ENCODE measurements at regions not wholly inside any gene's neighbourhood (a gene's known extent, or its start where the extent isn't known, plus 50 kb on each side); places are given as distances from the start of the nearest gene placed in this dataset.

GRCh38 chr12:88310666-88311065 lies 168.6 kb downstream of the TMTC3 start:
- Histone ChIP-seq H3K4me3 (ENCODE audit: low read depth, low read length) (no peak overlapping the region), H3K36me3 (ENCODE audit: control insufficient read depth, insufficient read depth, low read length) (no peaks in the 10 kb centered on the region), H3K27ac (ENCODE audit: low read depth, low read length) (no peak overlapping the region), H3K9ac (ENCODE audit: low read depth, low read length) (no peak overlapping the region), H3K9me3 (ENCODE audit: control insufficient read depth, insufficient read depth, low read length) (no peaks in the 10 kb centered on the region), H3K4me1 (ENCODE audit: control insufficient read depth, insufficient read depth, low read length) (no peaks in the 10 kb centered on the region), H3K27me3 (ENCODE audit: control insufficient read depth, insufficient read depth, low read length) (no peaks in the 10 kb centered on the region)

GRCh38 chr12:88313554-88313953 lies 171.4 kb downstream of the TMTC3 start:
- no peaks in the 10 kb centered on the region for H3K4me1 ChIP-seq (ENCODE audit: control insufficient read depth, insufficient read depth, low read length)
- no peaks in the 10 kb centered on the region for H3K9me3 ChIP-seq (ENCODE audit: control insufficient read depth, insufficient read depth, low read length)
- H3K4me3 ChIP-seq (ENCODE audit: low read depth, low read length) = no peak overlapping the region
- no peak overlapping the region for H3K9ac ChIP-seq (ENCODE audit: low read depth, low read length)
- no peaks in the 10 kb centered on the region for H3K36me3 ChIP-seq (ENCODE audit: control insufficient read depth, insufficient read depth, low read length)
- H3K27ac ChIP-seq (ENCODE audit: low read depth, low read length) = no peak overlapping the region
- no peaks in the 10 kb centered on the region for H3K27me3 ChIP-seq (ENCODE audit: control insufficient read depth, insufficient read depth, low read length)

GRCh38 chr12:88314706-88315105 lies 172.6 kb downstream of the TMTC3 start:
- Histone ChIP-seq H3K36me3 (ENCODE audit: control insufficient read depth, insufficient read depth, low read length) (no peaks in the 10 kb centered on the region), H3K9ac (ENCODE audit: low read depth, low read length) (no peak overlapping the region), H3K9me3 (ENCODE audit: control insufficient read depth, insufficient read depth, low read length) (no peaks in the 10 kb centered on the region), H3K27me3 (ENCODE audit: control insufficient read depth, insufficient read depth, low read length) (no peaks in the 10 kb centered on the region), H3K27ac (ENCODE audit: low read depth, low read length) (no peak overlapping the region), H3K4me3 (ENCODE audit: low read depth, low read length) (no peak overlapping the region), H3K4me1 (ENCODE audit: control insufficient read depth, insufficient read depth, low read length) (no peaks in the 10 kb centered on the region)

DNA sequence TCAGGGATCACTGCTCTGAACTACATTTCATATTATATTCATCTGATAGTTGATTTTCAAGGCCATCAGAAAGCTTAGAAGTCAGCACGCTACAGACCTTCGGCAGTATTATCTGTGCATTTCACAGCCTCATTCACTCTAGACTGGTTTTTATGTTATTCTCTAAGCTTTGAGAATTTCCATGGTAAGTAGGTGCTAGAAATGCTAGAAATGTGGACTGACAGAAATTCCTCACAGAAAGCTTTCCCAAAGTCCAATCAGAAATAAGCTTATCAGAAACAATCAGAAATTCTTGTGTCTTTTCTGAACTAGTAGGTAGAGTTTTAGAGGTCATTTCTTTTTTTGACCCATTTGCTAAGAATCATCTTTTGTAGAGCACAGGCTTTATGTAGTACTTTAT lies 176.6 kb downstream of the TMTC3 start:
- Histone ChIP-seq H3K36me3 (ENCODE audit: control insufficient read depth, insufficient read depth, low read length) (no peaks in the 10 kb centered on the region), H3K9me3 (ENCODE audit: control insufficient read depth, insufficient read depth, low read length) (no peaks in the 10 kb centered on the region), H3K27me3 (ENCODE audit: control insufficient read depth, insufficient read depth, low read length) (no peaks in the 10 kb centered on the region), H3K4me1 (ENCODE audit: control insufficient read depth, insufficient read depth, low read length) (no peaks in the 10 kb centered on the region), H3K9ac (ENCODE audit: low read depth, low read length) (no peak overlapping the region), H3K4me3 (ENCODE audit: low read depth, low read length) (no peak overlapping the region), H3K27ac (ENCODE audit: low read depth, low read length) (no peak overlapping the region)

DNA sequence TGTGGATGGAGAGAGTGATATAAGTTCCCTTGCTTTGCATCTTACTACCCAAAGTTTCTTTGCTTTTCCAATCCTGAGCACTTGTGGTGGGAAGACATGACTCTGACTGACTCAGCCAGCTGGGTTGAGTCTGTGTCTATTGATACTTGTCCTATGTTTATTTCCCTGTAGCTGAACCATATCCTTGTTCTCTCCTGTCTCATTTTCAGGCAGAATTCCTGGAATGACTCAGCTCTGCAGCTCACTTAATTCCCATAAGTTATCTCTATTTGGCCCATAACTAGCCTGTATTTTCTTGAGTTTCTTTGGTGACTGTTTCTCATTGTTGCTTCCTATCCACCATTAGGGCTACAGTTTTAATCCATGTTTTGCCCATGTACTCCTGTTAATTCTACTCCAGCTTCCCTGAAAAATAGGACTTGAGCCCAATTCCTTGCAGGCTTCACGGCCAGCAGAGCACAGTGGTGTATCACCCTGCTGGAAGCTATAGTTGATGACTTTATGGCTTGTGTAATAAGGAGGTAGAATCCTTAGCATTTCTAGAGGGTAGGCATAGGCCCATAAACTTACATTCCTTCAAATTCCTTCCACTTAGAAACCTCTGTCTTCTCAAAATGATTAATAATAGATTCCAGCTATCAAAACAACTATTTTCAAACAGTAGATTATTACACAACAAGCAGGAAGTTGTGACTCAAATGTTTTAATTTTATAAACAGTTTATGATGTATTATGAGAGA lies 183.1 kb downstream of the TMTC3 start:
- Histone ChIP-seq H3K9ac (ENCODE audit: low read depth, low read length) (no peak overlapping the region), H3K27me3 (ENCODE audit: control insufficient read depth, insufficient read depth, low read length) (no peaks in the 10 kb centered on the region), H3K27ac (ENCODE audit: low read depth, low read length) (no peak overlapping the region), H3K4me3 (ENCODE audit: low read depth, low read length) (no peak overlapping the region), H3K9me3 (ENCODE audit: control insufficient read depth, insufficient read depth, low read length) (no peaks in the 10 kb centered on the region), H3K4me1 (ENCODE audit: control insufficient read depth, insufficient read depth, low read length) (no peaks in the 10 kb centered on the region), H3K36me3 (ENCODE audit: control insufficient read depth, insufficient read depth, low read length) (no peaks in the 10 kb centered on the region)

DNA sequence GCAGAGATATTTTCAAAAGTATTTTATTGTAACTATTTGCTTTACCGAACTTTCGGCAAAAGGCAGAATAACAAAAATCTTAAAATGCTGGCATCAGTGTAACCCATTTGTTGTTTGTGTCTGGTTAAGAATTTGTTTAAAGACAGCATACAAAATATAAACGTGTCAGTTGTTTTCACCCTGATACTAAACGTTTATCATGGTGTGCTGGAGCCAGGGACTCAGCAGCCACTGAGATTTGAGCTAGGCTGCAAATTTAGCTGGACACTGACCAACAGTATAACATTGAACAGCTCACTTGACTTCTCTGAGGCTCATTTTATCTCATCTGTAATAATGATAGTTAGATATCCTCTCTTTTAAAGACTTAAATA lies 183.7 kb downstream of the TMTC3 start:
- H3K9me3 ChIP-seq (ENCODE audit: control insufficient read depth, insufficient read depth, low read length) = no peaks in the 10 kb centered on the region
- H3K27ac ChIP-seq (ENCODE audit: low read depth, low read length) = no peak overlapping the region
- H3K36me3 ChIP-seq (ENCODE audit: control insufficient read depth, insufficient read depth, low read length) = no peaks in the 10 kb centered on the region
- no peaks in the 10 kb centered on the region for H3K27me3 ChIP-seq (ENCODE audit: control insufficient read depth, insufficient read depth, low read length)
- H3K9ac ChIP-seq (ENCODE audit: low read depth, low read length) = no peak overlapping the region
- H3K4me3 ChIP-seq (ENCODE audit: low read depth, low read length) = no peak overlapping the region
- H3K4me1 ChIP-seq (ENCODE audit: control insufficient read depth, insufficient read depth, low read length) = no peaks in the 10 kb centered on the region

DNA sequence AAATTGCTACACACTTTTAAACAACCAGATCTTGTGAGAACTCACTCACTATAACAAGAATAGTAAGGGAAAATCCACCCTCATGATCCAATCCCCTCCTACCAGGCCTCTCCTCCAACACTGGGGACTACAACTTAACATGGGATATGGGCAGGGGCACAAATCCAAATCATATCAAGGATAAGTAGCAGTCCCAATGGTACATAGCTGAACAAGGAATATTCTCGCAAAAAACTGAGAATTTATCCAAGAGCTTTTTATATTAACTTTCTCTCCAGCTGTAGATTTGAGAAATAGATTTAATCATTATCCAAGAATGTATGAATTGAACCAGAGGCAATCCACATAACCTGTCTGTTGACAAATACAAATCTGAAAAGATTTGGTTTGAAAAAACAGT lies 185.2 kb downstream of the TMTC3 start:
- Histone ChIP-seq H3K4me3 (ENCODE audit: low read depth, low read length) (no peak overlapping the region), H3K4me1 (ENCODE audit: control insufficient read depth, insufficient read depth, low read length) (no peaks in the 10 kb centered on the region), H3K27me3 (ENCODE audit: control insufficient read depth, insufficient read depth, low read length) (no peaks in the 10 kb centered on the region), H3K9me3 (ENCODE audit: control insufficient read depth, insufficient read depth, low read length) (no peaks in the 10 kb centered on the region), H3K36me3 (ENCODE audit: control insufficient read depth, insufficient read depth, low read length) (no peaks in the 10 kb centered on the region), H3K27ac (ENCODE audit: low read depth, low read length) (no peak overlapping the region), H3K9ac (ENCODE audit: low read depth, low read length) (no peak overlapping the region)

- no peaks in the 10 kb centered on the region for H3K36me3 ChIP-seq (ENCODE audit: control insufficient read depth, insufficient read depth, low read length)
- H3K9me3 ChIP-seq (ENCODE audit: control insufficient read depth, insufficient read depth, low read length) = no peaks in the 10 kb centered on the region
- no peak overlapping the region for H3K9ac ChIP-seq (ENCODE audit: low read depth, low read length)
- no peaks in the 10 kb centered on the region for H3K4me1 ChIP-seq (ENCODE audit: control insufficient read depth, insufficient read depth, low read length)
- H3K27ac ChIP-seq (ENCODE audit: low read depth, low read length) = no peak overlapping the region
- H3K27me3 ChIP-seq (ENCODE audit: control insufficient read depth, insufficient read depth, low read length) = no peaks in the 10 kb centered on the region
- no peak overlapping the region for H3K4me3 ChIP-seq (ENCODE audit: low read depth, low read length)
Observed at GRCh38 chr12:88328090-88328489, 186.0 kb downstream of the TMTC3 start.

DNA sequence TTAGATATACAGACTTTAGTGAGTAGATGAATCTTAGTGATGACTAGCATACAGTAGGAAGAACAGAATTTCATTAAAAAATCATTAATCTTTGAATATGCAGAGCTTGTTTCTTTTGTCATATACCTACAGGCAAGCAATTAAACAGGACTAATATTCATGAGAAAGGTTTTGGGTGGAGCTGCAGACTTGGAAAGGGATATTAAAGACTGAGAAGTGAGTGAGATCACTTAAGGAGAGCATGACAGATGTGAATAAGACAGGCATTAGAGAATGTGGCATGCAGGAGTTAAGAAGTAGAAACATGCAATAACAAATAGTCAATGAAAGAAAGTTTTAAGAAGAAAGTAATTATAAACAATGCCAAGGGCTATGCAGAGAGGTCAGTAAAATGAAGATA lies 187.7 kb downstream of the TMTC3 start:
- H3K4me1 ChIP-seq (ENCODE audit: control insufficient read depth, insufficient read depth, low read length) = no peaks in the 10 kb centered on the region
- no peak overlapping the region for H3K9ac ChIP-seq (ENCODE audit: low read depth, low read length)
- no peaks in the 10 kb centered on the region for H3K9me3 ChIP-seq (ENCODE audit: control insufficient read depth, insufficient read depth, low read length)
- H3K27ac ChIP-seq (ENCODE audit: low read depth, low read length) = no peak overlapping the region
- no peak overlapping the region for H3K4me3 ChIP-seq (ENCODE audit: low read depth, low read length)
- no peaks in the 10 kb centered on the region for H3K27me3 ChIP-seq (ENCODE audit: control insufficient read depth, insufficient read depth, low read length)
- H3K36me3 ChIP-seq (ENCODE audit: control insufficient read depth, insufficient read depth, low read length) = no peaks in the 10 kb centered on the region

GRCh38 chr12:88334271-88334670 lies 192.2 kb downstream of the TMTC3 start:
- Histone ChIP-seq H3K4me1 (ENCODE audit: control insufficient read depth, insufficient read depth, low read length) (no peaks in the 10 kb centered on the region), H3K4me3 (ENCODE audit: low read depth, low read length) (no peak overlapping the region), H3K9ac (ENCODE audit: low read depth, low read length) (no peak overlapping the region), H3K27ac (ENCODE audit: low read depth, low read length) (no peak overlapping the region), H3K36me3 (ENCODE audit: control insufficient read depth, insufficient read depth, low read length) (no peaks in the 10 kb centered on the region), H3K27me3 (ENCODE audit: control insufficient read depth, insufficient read depth, low read length) (no peaks in the 10 kb centered on the region), H3K9me3 (ENCODE audit: control insufficient read depth, insufficient read depth, low read length) (no peaks in the 10 kb centered on the region)

DNA sequence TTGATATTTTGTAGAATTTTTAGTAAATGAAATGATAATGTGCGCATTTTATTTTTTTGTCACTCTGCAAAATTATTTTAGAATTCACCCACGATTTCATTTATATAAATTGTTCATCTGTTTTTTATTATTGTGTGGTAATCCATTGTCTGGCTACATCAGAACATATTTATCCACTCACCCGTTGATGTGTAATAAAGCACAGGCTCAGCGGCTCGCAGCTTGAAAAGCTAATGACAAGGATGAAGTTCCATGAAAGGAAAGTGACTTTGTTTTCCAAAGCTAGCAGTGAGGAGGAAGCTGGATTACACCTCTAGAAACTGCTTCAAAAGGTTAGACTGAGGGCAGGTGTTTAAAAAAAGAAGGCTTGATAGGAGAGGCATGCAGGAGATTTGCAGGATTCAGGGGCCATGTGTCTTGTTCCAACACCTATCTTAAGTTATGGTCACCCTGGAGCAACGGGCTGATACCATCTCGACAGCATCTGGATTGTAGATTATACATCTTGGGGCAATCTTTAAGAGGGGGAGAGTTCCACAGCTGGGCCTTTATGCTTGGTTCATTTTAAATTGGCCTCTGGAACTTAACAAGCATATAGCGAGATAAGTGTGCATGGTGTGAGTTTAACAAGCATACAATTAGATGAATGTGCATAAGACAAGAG lies 194.1 kb downstream of the TMTC3 start:
- Histone ChIP-seq H3K36me3 (ENCODE audit: control insufficient read depth, insufficient read depth, low read length) (no peaks in the 10 kb centered on the region), H3K4me1 (ENCODE audit: control insufficient read depth, insufficient read depth, low read length) (no peaks in the 10 kb centered on the region), H3K9me3 (ENCODE audit: control insufficient read depth, insufficient read depth, low read length) (no peaks in the 10 kb centered on the region), H3K27me3 (ENCODE audit: control insufficient read depth, insufficient read depth, low read length) (no peaks in the 10 kb centered on the region), H3K27ac (ENCODE audit: low read depth, low read length) (no peak overlapping the region), H3K9ac (ENCODE audit: low read depth, low read length) (no peak overlapping the region), H3K4me3 (ENCODE audit: low read depth, low read length) (no peak overlapping the region)

Data from HUES48 (cell line).